Endothelial cell (in vitro differentiated cells): ENCODE measurements at regions not wholly inside any gene's neighbourhood (a gene's known extent, or its start where the extent isn't known, plus 50 kb on each side); places are given as distances from the start of the nearest gene placed in this dataset.
A peak's percentile ranks its signal among the peaks of the same experiment; 100 is the strongest.

ENCODE experiments used
- DNase-seq: peaks from one replicate; pipeline ENCODE4 v3.0.0; 2021; ENCODE audit warnings: low spot score
- H3K27ac Mint-ChIP-seq: one replicate; pipeline ENCODE4 v1.8.0; 2021; ENCODE audit warnings: mixed read lengths, inconsistent platforms; ENCODE audit not compliant: unreplicated experiment
- H3K27me3 Mint-ChIP-seq: one replicate; pipeline ENCODE4 v1.8.0; 2021; ENCODE audit warnings: mild to moderate bottlenecking, moderate library complexity, mixed read lengths, inconsistent platforms; ENCODE audit not compliant: unreplicated experiment
- H3K36me3 Mint-ChIP-seq: one replicate; pipeline ENCODE4 v1.8.0; 2021; ENCODE audit warnings: mild to moderate bottlenecking, low read depth, mixed read lengths, inconsistent platforms; ENCODE audit not compliant: unreplicated experiment
- H3K4me1 Mint-ChIP-seq: one replicate; pipeline ENCODE4 v1.8.0; 2021; ENCODE audit warnings: mild to moderate bottlenecking, mixed read lengths, inconsistent platforms; ENCODE audit not compliant: unreplicated experiment
- H3K4me3 Mint-ChIP-seq: one replicate; pipeline ENCODE4 v1.8.0; 2021; ENCODE audit warnings: mild to moderate bottlenecking, mixed read lengths, inconsistent platforms; ENCODE audit not compliant: unreplicated experiment
- H3K9me3 Mint-ChIP-seq: one replicate; pipeline ENCODE4 v1.8.0; 2021; ENCODE audit warnings: mixed read lengths, inconsistent platforms; ENCODE audit not compliant: unreplicated experiment
- TF ChIP-seq, protein P1 (sequence below): fragments of 200-600 bp; sonication (generic); IDR thresholded peaks from one replicate; pipeline ENCODE4 v1.5.0; 2021; ENCODE audit warnings: antibody characterized with exemption; ENCODE audit not compliant: unreplicated experiment

DNA sequence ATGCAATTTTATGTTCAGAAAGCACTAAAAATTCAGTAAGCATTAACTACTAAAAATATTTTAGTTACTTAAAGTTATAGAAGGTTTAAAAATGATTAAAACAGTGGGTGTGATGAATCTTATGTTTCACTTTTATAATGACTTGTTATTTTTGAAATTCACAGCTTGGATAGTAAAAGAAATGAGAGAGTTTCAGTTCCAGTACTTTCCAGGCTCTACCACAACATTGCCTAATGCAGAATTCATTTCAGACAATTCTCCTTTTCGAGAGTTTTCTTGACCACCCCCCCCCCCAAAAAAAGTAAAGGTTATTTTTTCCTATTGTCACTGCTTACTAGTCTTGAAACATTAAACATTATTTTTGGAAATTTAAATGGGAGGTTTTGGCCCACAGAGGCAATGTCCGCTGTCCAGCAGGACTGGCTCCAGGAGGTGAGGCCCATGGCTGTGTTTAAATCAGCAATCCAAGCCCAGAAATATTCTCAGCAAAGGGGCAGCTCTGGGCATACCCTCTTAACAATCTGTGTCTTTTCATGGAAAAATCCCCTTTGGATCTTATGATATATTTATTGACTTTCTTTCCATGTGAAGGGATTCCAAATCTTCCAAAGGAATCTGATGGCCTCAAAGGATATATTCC is 519.9 kb downstream of the MAFB start:
- Mint-ChIP-seq H3K27ac (no peak overlapping the region), H3K36me3 (no peaks in the 10 kb centered on the region), H3K4me1 (peaks cover 11% of the 10 kb centered on the region), H3K9me3 (no peaks in the 10 kb centered on the region), H3K4me3 (no peak overlapping the region), H3K27me3 (peaks cover 3% of the 10 kb centered on the region)
- no peak for DNase-seq
- TF ChIP-seq, protein P1, sequence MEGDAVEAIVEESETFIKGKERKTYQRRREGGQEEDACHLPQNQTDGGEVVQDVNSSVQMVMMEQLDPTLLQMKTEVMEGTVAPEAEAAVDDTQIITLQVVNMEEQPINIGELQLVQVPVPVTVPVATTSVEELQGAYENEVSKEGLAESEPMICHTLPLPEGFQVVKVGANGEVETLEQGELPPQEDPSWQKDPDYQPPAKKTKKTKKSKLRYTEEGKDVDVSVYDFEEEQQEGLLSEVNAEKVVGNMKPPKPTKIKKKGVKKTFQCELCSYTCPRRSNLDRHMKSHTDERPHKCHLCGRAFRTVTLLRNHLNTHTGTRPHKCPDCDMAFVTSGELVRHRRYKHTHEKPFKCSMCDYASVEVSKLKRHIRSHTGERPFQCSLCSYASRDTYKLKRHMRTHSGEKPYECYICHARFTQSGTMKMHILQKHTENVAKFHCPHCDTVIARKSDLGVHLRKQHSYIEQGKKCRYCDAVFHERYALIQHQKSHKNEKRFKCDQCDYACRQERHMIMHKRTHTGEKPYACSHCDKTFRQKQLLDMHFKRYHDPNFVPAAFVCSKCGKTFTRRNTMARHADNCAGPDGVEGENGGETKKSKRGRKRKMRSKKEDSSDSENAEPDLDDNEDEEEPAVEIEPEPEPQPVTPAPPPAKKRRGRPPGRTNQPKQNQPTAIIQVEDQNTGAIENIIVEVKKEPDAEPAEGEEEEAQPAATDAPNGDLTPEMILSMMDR: no peak

- Mint-ChIP-seq H3K4me1 (no peaks in the 10 kb centered on the region), H3K36me3 (no peaks in the 10 kb centered on the region), H3K9me3 (no peaks in the 10 kb centered on the region), H3K4me3 (no peak overlapping the region), H3K27ac (no peak overlapping the region), H3K27me3 (no peaks in the 10 kb centered on the region)
- no peak for DNase-seq
- TF ChIP-seq, protein P1: no peak
Observed at GRCh38 chr20:40161391-40161790, 527.6 kb downstream of the MAFB start.

GRCh38 chr20:40160097-40160550 is 528.9 kb downstream of the MAFB start:
- Mint-ChIP-seq H3K4me3 (no peak overlapping the region), H3K36me3 (no peaks in the 10 kb centered on the region), H3K9me3 (no peaks in the 10 kb centered on the region), H3K27me3 (no peaks in the 10 kb centered on the region), H3K27ac (no peak overlapping the region), H3K4me1 (no peaks in the 10 kb centered on the region)
- TF ChIP-seq, protein P1: peak; percentile 74
- DNase-seq: peak; percentile 62

- DNase-seq: no peak
- Mint-ChIP-seq H3K4me1 (no peaks in the 10 kb centered on the region), H3K27ac (no peak overlapping the region), H3K4me3 (no peak overlapping the region), H3K27me3 (no peaks in the 10 kb centered on the region), H3K36me3 (no peaks in the 10 kb centered on the region), H3K9me3 (no peaks in the 10 kb centered on the region)
- TF ChIP-seq, protein P1: no peak
Observed at GRCh38 chr20:40159276-40159675, 529.8 kb downstream of the MAFB start.

DNA sequence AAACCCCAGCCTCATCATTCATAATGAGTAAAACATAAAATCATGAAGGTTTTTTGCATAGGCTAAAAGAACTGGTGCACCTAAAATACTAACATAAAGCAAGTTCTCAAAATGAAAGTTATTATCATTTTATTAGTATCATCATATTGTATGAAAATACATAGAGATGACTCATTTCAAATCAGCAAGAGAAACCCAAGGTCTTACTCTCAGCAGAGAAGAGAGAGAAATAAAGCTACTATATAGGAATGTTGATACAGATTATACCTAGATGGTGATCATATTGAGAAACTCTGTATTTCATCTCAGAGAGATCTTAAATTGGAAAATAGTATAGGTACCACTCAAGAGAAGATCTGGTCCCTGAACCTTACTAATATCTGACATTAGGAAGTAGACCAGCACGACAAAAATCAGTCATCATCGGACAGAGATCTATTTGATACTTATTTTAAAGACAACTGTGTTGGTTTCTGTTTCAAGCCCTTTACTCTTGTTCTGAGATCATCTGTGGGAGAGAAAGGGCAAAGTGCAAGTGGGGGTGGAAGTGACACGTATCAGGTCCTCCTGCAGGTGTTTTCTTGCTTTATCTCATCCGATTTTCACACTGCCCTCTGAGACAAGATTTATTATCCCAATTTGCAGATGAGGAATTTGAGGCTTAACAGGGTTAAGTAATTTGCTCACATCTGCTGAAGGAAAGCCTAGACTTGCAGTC is 532.3 kb downstream of the MAFB start:
- Mint-ChIP-seq H3K27ac (no peak overlapping the region), H3K36me3 (no peaks in the 10 kb centered on the region), H3K27me3 (no peaks in the 10 kb centered on the region), H3K9me3 (no peaks in the 10 kb centered on the region), H3K4me1 (no peaks in the 10 kb centered on the region), H3K4me3 (no peak overlapping the region)
- DNase-seq: no peak
- TF ChIP-seq, protein P1: no peak
